SK-N-SH (cell line): ENCODE measurements at regions not wholly inside any gene's neighbourhood (a gene's known extent, or its start where the extent isn't known, plus 50 kb on each side); places are given as distances from the start of the nearest gene placed in this dataset.

Experiments used
- CTCF ChIA-PET: fragments of 300-600, 350-600 bp; formaldehyde crosslinking; extraction: SDS; loops from one replicate; lab custom pipeline; 2021; lab: Yijun Ruan, JAX
- POLR2A ChIA-PET: fragments of 350-600 bp; sonication (Branson Sonifier 250); formaldehyde crosslinking; extraction: SDS; loops from one replicate; lab custom pipeline; 2020; ENCODE audit warnings: antibody characterized with exemption, inconsistent platforms; lab: Yijun Ruan, JAX
- DNase-seq: peaks from one replicate; pipeline ENCODE4 v3.0.0; 2012
- H2AFZ ChIP-seq: fragments of 200-600 bp; sonication (generic); 2 replicates; pipeline ENCODE4 v1.8.1; 2016; ENCODE audit warnings: antibody characterized with exemption, mild to moderate bottlenecking, low read depth
- H3F3A ChIP-seq: fragments of 200-600 bp; sonication (generic); replicated peaks from 2 replicates; pipeline ENCODE3; 2016; ENCODE audit warnings: antibody characterized with exemption, mild to moderate bottlenecking; ENCODE audit not compliant: insufficient read depth
- H3K27ac ChIP-seq, 2 experiments: fragments of 200-500 bp in 1 of 2; fragments of 200-600 bp in 1 of 2; sonication (Bioruptor generic) in 1 of 2; sonication (generic), shearing (Covaris generic) in 1 of 2; 2 replicates each; pipeline versions ENCODE4 v1.5.1 to v1.6.1; 2014 to 2016; ENCODE audit warnings: low read depth in 2 of 2, inconsistent platforms in 1 of 2, low read length in 1 of 2, mild to moderate bottlenecking in 1 of 2, mixed read lengths in 1 of 2
- H3K27me3 ChIP-seq: fragments of 200-600 bp; sonication (generic), shearing (Covaris generic); 2 replicates; pipeline ENCODE4 v1.6.1; 2016; ENCODE audit warnings: mixed run types; ENCODE audit not compliant: insufficient read depth
- H3K36me3 ChIP-seq, 2 experiments: fragments of 200-500 bp in 1 of 2; fragments of 200-600 bp in 1 of 2; sonication (Bioruptor generic) in 1 of 2; sonication (generic) in 1 of 2; replicated peaks in 1 of 2; 2 replicates each; pipeline versions ENCODE3 to v1.5.1; 2014 to 2016; ENCODE audit warnings: low read length in 1 of 2, mild to moderate bottlenecking in 1 of 2; ENCODE audit not compliant: insufficient read depth in 2 of 2, control insufficient read depth in 1 of 2
- H3K4me1 ChIP-seq, 2 experiments: fragments of 200-500 bp in 1 of 2; fragments of 200-600 bp in 1 of 2; sonication (Bioruptor generic) in 1 of 2; sonication (generic), shearing (Covaris generic) in 1 of 2; 2 replicates each; pipeline versions ENCODE4 v1.5.1 to v1.6.1; 2014 to 2016; ENCODE audit warnings: low read depth in 1 of 2, low read length in 1 of 2, mixed run types in 1 of 2; ENCODE audit not compliant: insufficient read depth in 2 of 2, control insufficient read depth in 1 of 2
- H3K4me2 ChIP-seq: fragments of 200-600 bp; sonication (generic), shearing (Covaris generic); 2 replicates; pipeline ENCODE4 v1.6.1; 2017; ENCODE audit warnings: mixed run types
- H3K4me3 ChIP-seq, 2 experiments: fragments of 200-500 bp in 1 of 2; fragments of 200-600 bp in 1 of 2; sonication (Bioruptor generic) in 1 of 2; sonication (generic), shearing (Covaris generic) in 1 of 2; 2 replicates each; pipeline versions ENCODE4 v1.5.1 to v1.8.1; 2014 to 2016; ENCODE audit warnings: low read depth in 2 of 2, inconsistent platforms in 1 of 2, low read length in 1 of 2, mild to moderate bottlenecking in 1 of 2, mixed read lengths in 1 of 2, moderate library complexity in 1 of 2
- H3K79me2 ChIP-seq: fragments of 200-600 bp; sonication (generic); 2 replicates; pipeline ENCODE4 v1.8.1; 2017; ENCODE audit warnings: mild to moderate bottlenecking; ENCODE audit not compliant: insufficient read depth
- H3K9ac ChIP-seq: fragments of 200-600 bp; sonication (generic); 2 replicates; pipeline ENCODE4 v1.6.1; 2017; ENCODE audit warnings: mixed run types
- H3K9me2 ChIP-seq: fragments of 200-600 bp; sonication (generic); 2 replicates; pipeline ENCODE4 v1.6.1; 2017; ENCODE audit warnings: mixed run types
- H3K9me3 ChIP-seq: fragments of 200-600 bp; sonication (generic); 2 replicates; pipeline ENCODE4 v1.6.1; 2017; ENCODE audit warnings: mixed run types, mild to moderate bottlenecking, moderate library complexity
- H4K20me1 ChIP-seq: fragments of 200-600 bp; sonication (generic); 2 replicates; pipeline ENCODE4 v1.6.1; 2017; ENCODE audit warnings: mild to moderate bottlenecking, mixed run types; ENCODE audit not compliant: insufficient read depth
- EP300 ChIP-seq, 2 experiments: IDR thresholded peaks; 2 replicates each; pipeline versions ENCODE4 v1.4.0 to v1.6.1; 2012; ENCODE audit warnings: borderline replicate concordance in 1 of 2, low read depth in 1 of 2, low read length in 1 of 2
- EZH2phosphoT487 ChIP-seq: fragments of 200-600 bp; sonication (generic); IDR thresholded peaks from 2 replicates; pipeline ENCODE4 v1.6.1; 2017; ENCODE audit warnings: low read depth, mixed run types, mild to moderate bottlenecking, antibody characterized with exemption, moderate library complexity, borderline replicate concordance
- FOSL2 ChIP-seq: IDR thresholded peaks from 2 replicates; pipeline ENCODE4 v1.4.0; 2012; ENCODE audit warnings: low read depth, mild to moderate bottlenecking, moderate library complexity, borderline replicate concordance
- FOXJ3 ChIP-seq: sonication (generic); formaldehyde crosslinking; IDR thresholded peaks from 2 replicates; pipeline ENCODE4 v1.5.1; 2020; ENCODE audit warnings: mild to moderate bottlenecking, missing genetic modification reagents
- JUND ChIP-seq: IDR thresholded peaks from 2 replicates; pipeline ENCODE4 v1.4.0; 2012
- MXI1 ChIP-seq: IDR thresholded peaks from 2 replicates; pipeline ENCODE4 v1.6.1; 2012; ENCODE audit warnings: mild to moderate bottlenecking, low read depth, low read length, improper control_type of control experiment
- NFIC ChIP-seq: IDR thresholded peaks from 2 replicates; pipeline ENCODE4 v1.4.0; 2012; ENCODE audit warnings: borderline replicate concordance
- POLR2AphosphoS5 ChIP-seq: IDR thresholded peaks from 2 replicates; pipeline ENCODE4 v1.6.1; 2012; ENCODE audit warnings: low read depth, low read length
- RCOR1 ChIP-seq: fragments of 150-350 bp; IDR thresholded peaks from 2 replicates; pipeline ENCODE4 v1.6.1; 2017; ENCODE audit warnings: antibody characterized with exemption, low read length
- SIN3A ChIP-seq: IDR thresholded peaks from 2 replicates; pipeline ENCODE4 v1.6.1; 2012; ENCODE audit warnings: low read depth, mild to moderate bottlenecking, low read length, moderate library complexity, borderline replicate concordance
- TAF1 ChIP-seq: IDR thresholded peaks from 2 replicates; pipeline ENCODE4 v1.6.1; 2012; ENCODE audit warnings: low read depth, mild to moderate bottlenecking, low read length, moderate library complexity, borderline replicate concordance
- TCF12 ChIP-seq: IDR thresholded peaks from 2 replicates; pipeline ENCODE4 v1.4.0; 2012
- YY1 ChIP-seq: IDR thresholded peaks from 2 replicates; pipeline ENCODE4 v1.4.0; 2012; ENCODE audit warnings: low read depth, mild to moderate bottlenecking
- WGBS: methylation state at CpG from one replicate; pipeline ENCODE4 v1.1.6; 2017; ENCODE audit warnings: low lambda C conversion rate; 5-methylcytosine and 5-hydroxymethylcytosine counted together
- TF ChIP-seq, protein P1 (sequence below): fragments of 200-600 bp; sonication (generic); IDR thresholded peaks from 2 replicates; pipeline ENCODE4 v1.6.1; 2017; ENCODE audit warnings: antibody characterized with exemption, mild to moderate bottlenecking, moderate library complexity
- TF ChIP-seq, protein P2 (sequence below): IDR thresholded peaks from 2 replicates; pipeline ENCODE4 v1.6.1; 2012; ENCODE audit warnings: mild to moderate bottlenecking, low read depth, low read length, moderate library complexity
- TF ChIP-seq, protein P3 (sequence below): fragments of 150-350 bp; IDR thresholded peaks from 2 replicates; pipeline ENCODE4 v1.6.1; 2017; ENCODE audit warnings: antibody characterized with exemption, low read length, low read depth, borderline replicate concordance
- TF ChIP-seq, protein P4 (sequence below): IDR thresholded peaks from 2 replicates; pipeline ENCODE4 v1.4.0; 2012; ENCODE audit warnings: low read depth, borderline replicate concordance
- TF ChIP-seq, protein P5 (sequence below): IDR thresholded peaks from 2 replicates; pipeline ENCODE4; 2012

DNA sequence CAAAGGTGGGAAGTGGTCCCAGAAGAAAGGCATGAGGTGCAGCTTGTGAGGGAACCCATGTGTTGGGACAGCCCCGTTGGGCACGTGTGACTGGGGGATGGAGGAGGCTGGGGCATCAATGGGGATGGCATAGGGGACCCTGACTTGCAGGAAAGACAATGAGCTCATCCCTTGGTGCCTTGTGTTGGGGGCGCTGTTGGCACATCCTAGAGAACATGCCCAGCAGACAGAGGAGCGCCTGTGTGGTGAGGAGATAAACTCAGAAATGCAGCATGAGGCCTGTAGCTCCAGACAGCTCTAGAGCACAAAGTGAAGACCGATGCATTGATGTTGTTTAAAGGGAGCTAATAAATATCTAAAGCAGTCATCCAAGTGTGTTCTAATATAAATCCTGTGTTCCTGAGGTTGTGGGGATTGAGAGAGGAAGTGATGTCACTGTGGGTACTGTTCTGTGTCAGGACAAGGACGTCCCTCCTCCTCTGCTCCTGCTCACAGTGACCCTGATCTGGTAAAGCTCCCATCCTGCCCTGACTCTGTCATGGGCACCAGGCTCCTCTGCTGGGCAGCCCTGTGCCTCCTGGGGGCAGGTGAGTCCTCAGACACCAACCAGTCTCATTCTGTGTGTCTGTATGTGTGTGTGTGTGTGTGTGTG is 126.1 kb upstream of the PRSS58 start:
- H3K4me1 ChIP-seq, result peaks cover 0 to 9% of the 10 kb centered on the region in 2 experiments; a peak in 1 of 4 replicates
- POLR2A ChIA-PET, result no interaction called here
- H3F3A ChIP-seq, result no peaks in the 10 kb centered on the region
- DNase-seq, result no peak
- no peak overlapping the region for H3K4me3 ChIP-seq
- no peaks in the 10 kb centered on the region; the same call in 1 of the 2 replicates for H3K27me3 ChIP-seq
- 64% methylated on average over 6 of the region's 6 CpGs for WGBS
- no peaks in the 10 kb centered on the region for H3K79me2 ChIP-seq
- H3K9me2 ChIP-seq, result no peaks in the 10 kb centered on the region
- no peak overlapping the region for H3K9ac ChIP-seq
- no peak overlapping the region for H3K27ac ChIP-seq
- H3K36me3 ChIP-seq, result no peaks in the 10 kb centered on the region
- H2AFZ ChIP-seq, result no peak overlapping the region
- TF ChIP-seq, protein P1, sequence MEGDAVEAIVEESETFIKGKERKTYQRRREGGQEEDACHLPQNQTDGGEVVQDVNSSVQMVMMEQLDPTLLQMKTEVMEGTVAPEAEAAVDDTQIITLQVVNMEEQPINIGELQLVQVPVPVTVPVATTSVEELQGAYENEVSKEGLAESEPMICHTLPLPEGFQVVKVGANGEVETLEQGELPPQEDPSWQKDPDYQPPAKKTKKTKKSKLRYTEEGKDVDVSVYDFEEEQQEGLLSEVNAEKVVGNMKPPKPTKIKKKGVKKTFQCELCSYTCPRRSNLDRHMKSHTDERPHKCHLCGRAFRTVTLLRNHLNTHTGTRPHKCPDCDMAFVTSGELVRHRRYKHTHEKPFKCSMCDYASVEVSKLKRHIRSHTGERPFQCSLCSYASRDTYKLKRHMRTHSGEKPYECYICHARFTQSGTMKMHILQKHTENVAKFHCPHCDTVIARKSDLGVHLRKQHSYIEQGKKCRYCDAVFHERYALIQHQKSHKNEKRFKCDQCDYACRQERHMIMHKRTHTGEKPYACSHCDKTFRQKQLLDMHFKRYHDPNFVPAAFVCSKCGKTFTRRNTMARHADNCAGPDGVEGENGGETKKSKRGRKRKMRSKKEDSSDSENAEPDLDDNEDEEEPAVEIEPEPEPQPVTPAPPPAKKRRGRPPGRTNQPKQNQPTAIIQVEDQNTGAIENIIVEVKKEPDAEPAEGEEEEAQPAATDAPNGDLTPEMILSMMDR, result no peak
- TF ChIP-seq TCF12 (no peak), FOSL2 (no peak), YY1 (no peak), RCOR1 (no peak), JUND (no peak), NFIC (no peak), EZH2phosphoT487 (no peak)
- TF ChIP-seq, protein P2, sequence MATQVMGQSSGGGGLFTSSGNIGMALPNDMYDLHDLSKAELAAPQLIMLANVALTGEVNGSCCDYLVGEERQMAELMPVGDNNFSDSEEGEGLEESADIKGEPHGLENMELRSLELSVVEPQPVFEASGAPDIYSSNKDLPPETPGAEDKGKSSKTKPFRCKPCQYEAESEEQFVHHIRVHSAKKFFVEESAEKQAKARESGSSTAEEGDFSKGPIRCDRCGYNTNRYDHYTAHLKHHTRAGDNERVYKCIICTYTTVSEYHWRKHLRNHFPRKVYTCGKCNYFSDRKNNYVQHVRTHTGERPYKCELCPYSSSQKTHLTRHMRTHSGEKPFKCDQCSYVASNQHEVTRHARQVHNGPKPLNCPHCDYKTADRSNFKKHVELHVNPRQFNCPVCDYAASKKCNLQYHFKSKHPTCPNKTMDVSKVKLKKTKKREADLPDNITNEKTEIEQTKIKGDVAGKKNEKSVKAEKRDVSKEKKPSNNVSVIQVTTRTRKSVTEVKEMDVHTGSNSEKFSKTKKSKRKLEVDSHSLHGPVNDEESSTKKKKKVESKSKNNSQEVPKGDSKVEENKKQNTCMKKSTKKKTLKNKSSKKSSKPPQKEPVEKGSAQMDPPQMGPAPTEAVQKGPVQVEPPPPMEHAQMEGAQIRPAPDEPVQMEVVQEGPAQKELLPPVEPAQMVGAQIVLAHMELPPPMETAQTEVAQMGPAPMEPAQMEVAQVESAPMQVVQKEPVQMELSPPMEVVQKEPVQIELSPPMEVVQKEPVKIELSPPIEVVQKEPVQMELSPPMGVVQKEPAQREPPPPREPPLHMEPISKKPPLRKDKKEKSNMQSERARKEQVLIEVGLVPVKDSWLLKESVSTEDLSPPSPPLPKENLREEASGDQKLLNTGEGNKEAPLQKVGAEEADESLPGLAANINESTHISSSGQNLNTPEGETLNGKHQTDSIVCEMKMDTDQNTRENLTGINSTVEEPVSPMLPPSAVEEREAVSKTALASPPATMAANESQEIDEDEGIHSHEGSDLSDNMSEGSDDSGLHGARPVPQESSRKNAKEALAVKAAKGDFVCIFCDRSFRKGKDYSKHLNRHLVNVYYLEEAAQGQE, result no peak
- no peaks in the 10 kb centered on the region for H4K20me1 ChIP-seq
- no peaks in the 10 kb centered on the region for H3K9me3 ChIP-seq
- no peak overlapping the region for H3K4me2 ChIP-seq
- CTCF ChIA-PET, result interaction anchor here (0.8 to 3.2 kb wide), 9 partner anchors 11 to 94 kb away, joined by 3 to 18 read pairs (median 3); no protein-coding TSS in a partner anchor

DNA sequence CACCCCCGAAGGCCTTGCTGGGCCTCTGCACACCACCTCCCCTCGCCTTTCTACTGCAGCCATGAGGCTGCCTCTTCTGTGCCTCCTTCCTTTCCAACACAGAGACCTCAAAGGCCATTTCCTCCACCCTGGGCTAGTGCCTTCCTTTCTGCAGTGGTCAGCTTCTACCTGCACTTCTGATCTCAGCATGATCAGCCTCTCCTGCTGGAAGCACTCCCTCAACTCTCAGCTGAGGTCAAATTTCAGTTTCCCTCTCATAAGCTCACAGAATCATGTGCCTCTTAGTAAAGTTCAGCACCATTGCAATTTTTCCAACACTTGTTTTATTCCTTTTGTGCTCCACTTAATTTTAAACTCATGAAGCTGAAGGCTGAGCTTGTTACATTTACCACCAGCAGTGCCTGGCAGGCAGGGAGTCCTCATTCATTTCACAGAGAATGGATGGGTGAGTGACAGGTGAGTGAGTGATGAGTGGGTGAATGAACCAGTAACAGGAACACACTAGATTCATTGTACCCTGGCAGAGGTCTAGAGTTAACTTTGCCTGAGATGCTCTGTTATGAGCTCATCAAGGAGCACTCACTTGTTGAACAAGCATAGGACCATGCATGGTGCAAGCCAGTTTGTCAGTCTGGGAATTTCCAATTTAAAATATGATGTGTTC is 124.0 kb upstream of the PRSS58 start:
- Histone ChIP-seq H3K9me2 (no peaks in the 10 kb centered on the region), H3K27ac (no peak overlapping the region), H3K4me2 (no peak overlapping the region), H3F3A (no peaks in the 10 kb centered on the region), H3K9me3 (no peaks in the 10 kb centered on the region), H3K36me3 (no peaks in the 10 kb centered on the region), H3K4me1 (peaks cover 0 to 2% of the 10 kb centered on the region in 2 experiments; a peak in 1 of 4 replicates), H3K27me3 (no peaks in the 10 kb centered on the region; the same call in 1 of the 2 replicates), H3K4me3 (no peak overlapping the region), H2AFZ (no peak overlapping the region), H3K9ac (no peak overlapping the region), H3K79me2 (no peaks in the 10 kb centered on the region), H4K20me1 (no peaks in the 10 kb centered on the region)
- WGBS, result 9% methylated on average over 2 of the region's 2 CpGs
- ChIA-PET POLR2A (no interaction called here), CTCF (interaction anchor here (1.1 to 1.2 kb wide), 2 partner anchors 96 to 401 kb away, joined by 3 read pairs; no protein-coding TSS in a partner anchor)
- DNase-seq, result no peak
- no peak for TF ChIP-seq TAF1
- TF ChIP-seq, protein P3, sequence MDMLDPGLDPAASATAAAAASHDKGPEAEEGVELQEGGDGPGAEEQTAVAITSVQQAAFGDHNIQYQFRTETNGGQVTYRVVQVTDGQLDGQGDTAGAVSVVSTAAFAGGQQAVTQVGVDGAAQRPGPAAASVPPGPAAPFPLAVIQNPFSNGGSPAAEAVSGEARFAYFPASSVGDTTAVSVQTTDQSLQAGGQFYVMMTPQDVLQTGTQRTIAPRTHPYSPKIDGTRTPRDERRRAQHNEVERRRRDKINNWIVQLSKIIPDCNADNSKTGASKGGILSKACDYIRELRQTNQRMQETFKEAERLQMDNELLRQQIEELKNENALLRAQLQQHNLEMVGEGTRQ, result no peak
- TF ChIP-seq SIN3A, result no peak
- TF ChIP-seq, protein P4, sequence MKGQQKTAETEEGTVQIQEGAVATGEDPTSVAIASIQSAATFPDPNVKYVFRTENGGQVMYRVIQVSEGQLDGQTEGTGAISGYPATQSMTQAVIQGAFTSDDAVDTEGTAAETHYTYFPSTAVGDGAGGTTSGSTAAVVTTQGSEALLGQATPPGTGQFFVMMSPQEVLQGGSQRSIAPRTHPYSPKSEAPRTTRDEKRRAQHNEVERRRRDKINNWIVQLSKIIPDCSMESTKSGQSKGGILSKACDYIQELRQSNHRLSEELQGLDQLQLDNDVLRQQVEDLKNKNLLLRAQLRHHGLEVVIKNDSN, result no peak
- no peak for TF ChIP-seq EP300 (IDR thresholded peaks at IDR 0.05; ENCODE audit: borderline replicate concordance in 1 of 2, low read depth in 1 of 2, low read length in 1 of 2)
- TF ChIP-seq FOXJ3 (CRISPR knock-in tag), result no peak
- no peak for TF ChIP-seq POLR2AphosphoS5
- no peak for TF ChIP-seq MXI1
- TF ChIP-seq YY1, result no peak
- TF ChIP-seq, protein P5, sequence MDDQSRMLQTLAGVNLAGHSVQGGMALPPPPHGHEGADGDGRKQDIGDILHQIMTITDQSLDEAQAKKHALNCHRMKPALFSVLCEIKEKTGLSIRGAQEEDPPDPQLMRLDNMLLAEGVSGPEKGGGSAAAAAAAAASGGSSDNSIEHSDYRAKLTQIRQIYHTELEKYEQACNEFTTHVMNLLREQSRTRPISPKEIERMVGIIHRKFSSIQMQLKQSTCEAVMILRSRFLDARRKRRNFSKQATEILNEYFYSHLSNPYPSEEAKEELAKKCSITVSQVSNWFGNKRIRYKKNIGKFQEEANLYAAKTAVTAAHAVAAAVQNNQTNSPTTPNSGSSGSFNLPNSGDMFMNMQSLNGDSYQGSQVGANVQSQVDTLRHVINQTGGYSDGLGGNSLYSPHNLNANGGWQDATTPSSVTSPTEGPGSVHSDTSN, result no peak
